Liver (tissue), 8 donors: ENCODE measurements at regions not wholly inside any gene's neighbourhood (a gene's known extent, or its start where the extent isn't known, plus 50 kb on each side); places are given as distances from the start of the nearest gene placed in this dataset.

Source experiments
- DNase-seq: peaks from one replicate; pipeline ENCODE4 v3.0.0-alpha.2; 2017; ENCODE audit warnings: low spot score
- H3K27ac ChIP-seq, 2 donors: one replicate each; pipeline ENCODE4 v1.7.0; 2013; ENCODE audit warnings: inconsistent platforms in 2 of 2, low read length in 2 of 2, control low read depth in 1 of 2, low read depth in 1 of 2, mild to moderate bottlenecking in 1 of 2
- H3K27me3 ChIP-seq, 4 donors: one replicate each; pipeline versions ENCODE4 v1.6.1 to v1.7.0; 2013; ENCODE audit warnings: low read length in 3 of 4, inconsistent platforms in 1 of 4, mild to moderate bottlenecking in 1 of 4, moderate library complexity in 1 of 4; ENCODE audit not compliant: control insufficient read depth in 4 of 4, insufficient read depth in 4 of 4
- H3K36me3 ChIP-seq, 4 donors: one replicate each; pipeline versions ENCODE4 v1.6.1 to v1.7.0; 2013; ENCODE audit warnings: low read length in 3 of 4, mild to moderate bottlenecking in 3 of 4, low read depth in 1 of 4, moderate library complexity in 1 of 4; ENCODE audit not compliant: control insufficient read depth in 4 of 4, insufficient read depth in 3 of 4
- H3K4me1 ChIP-seq, 4 donors: one replicate each; pipeline versions ENCODE4 v1.6.1 to v1.7.0; 2013; ENCODE audit warnings: low read length in 3 of 4, mild to moderate bottlenecking in 3 of 4, moderate library complexity in 1 of 4; ENCODE audit not compliant: control insufficient read depth in 4 of 4, insufficient read depth in 4 of 4
- H3K4me3 ChIP-seq, 3 donors: one replicate each; pipeline versions ENCODE4 v1.6.1 to v1.7.0; 2013; ENCODE audit warnings: low read length in 3 of 3, control low read depth in 1 of 3, low read depth in 1 of 3, mild to moderate bottlenecking in 1 of 3
- H3K9ac ChIP-seq, 2 donors: one replicate each; pipeline ENCODE4 v1.7.0; 2013; ENCODE audit warnings: low read length in 2 of 2, mild to moderate bottlenecking in 2 of 2, moderate library complexity in 2 of 2, control low read depth in 1 of 2, low read depth in 1 of 2
- H3K9me3 ChIP-seq, 4 donors: one replicate each; pipeline versions ENCODE4 v1.6.1 to v1.7.0; 2013; ENCODE audit warnings: low read length in 3 of 4; ENCODE audit not compliant: control insufficient read depth in 4 of 4
- CTCF ChIP-seq: fragments of 150-350 bp; IDR thresholded peaks from 2 replicates; pipeline ENCODE4 v1.5.1; 2017; ENCODE audit warnings: improper control_type of control experiment, low read depth, low read length; ENCODE audit not compliant: missing input control
- EGR1 ChIP-seq, 2 donors: IDR thresholded peaks; 2 replicates each; pipeline ENCODE4 v1.6.1; 2016 to 2018; ENCODE audit warnings: antibody characterized with exemption in 2 of 2, low read depth in 2 of 2
- FOXA1 ChIP-seq: IDR thresholded peaks from 2 replicates; pipeline ENCODE4 v1.6.1; 2016; ENCODE audit warnings: antibody characterized with exemption
- FOXA2 ChIP-seq: IDR thresholded peaks from 2 replicates; pipeline ENCODE4 v1.6.1; 2016; ENCODE audit warnings: antibody characterized with exemption
- GABPA ChIP-seq, 2 donors: IDR thresholded peaks in 1 of 2; conservative IDR thresholded peaks in 1 of 2; 2 replicates each; pipeline ENCODE4 v1.6.1; 2016; ENCODE audit warnings: antibody characterized with exemption in 2 of 2, mild to moderate bottlenecking in 1 of 2, moderate library complexity in 1 of 2
- HNF4A ChIP-seq, 2 donors: conservative IDR thresholded peaks; 2 replicates each; pipeline ENCODE4 v1.6.1; 2016; ENCODE audit warnings: antibody characterized with exemption in 2 of 2, mild to moderate bottlenecking in 2 of 2
- HNF4G ChIP-seq: IDR thresholded peaks from 2 replicates; pipeline ENCODE4 v1.6.1; 2016; ENCODE audit warnings: antibody characterized with exemption
- JUND ChIP-seq, 2 donors: IDR thresholded peaks; 2 replicates each; pipeline ENCODE4 v1.6.1; 2016; ENCODE audit warnings: antibody characterized with exemption in 2 of 2
- NR2F2 ChIP-seq: IDR thresholded peaks from 2 replicates; pipeline ENCODE4 v1.6.1; 2016; ENCODE audit warnings: antibody characterized with exemption
- RAD21 ChIP-seq, 2 donors: IDR thresholded peaks; 2 replicates each; pipeline ENCODE4 v1.6.1; 2016; ENCODE audit warnings: antibody characterized with exemption in 2 of 2, mild to moderate bottlenecking in 2 of 2
- RXRA ChIP-seq, 2 donors: IDR thresholded peaks; 2 replicates each; pipeline ENCODE4 v1.6.1; 2017 to 2018; ENCODE audit warnings: antibody characterized with exemption in 2 of 2, mild to moderate bottlenecking in 1 of 2
- SP1 ChIP-seq: IDR thresholded peaks from 2 replicates; pipeline ENCODE4 v1.6.1; 2018; ENCODE audit warnings: antibody characterized with exemption, mild to moderate bottlenecking
- YY1 ChIP-seq: IDR thresholded peaks from 2 replicates; pipeline ENCODE4 v1.6.1; 2016; ENCODE audit warnings: antibody characterized with exemption, mild to moderate bottlenecking
- ZBTB33 ChIP-seq: IDR thresholded peaks from 2 replicates; pipeline ENCODE4 v1.6.1; 2016; ENCODE audit warnings: antibody characterized with exemption
- WGBS: extraction: QIAGEN DNeasy Blood & Tissue Kit; methylation state at CpG from one replicate; pipeline ENCODE4 v1.1.7; 2013; 5-methylcytosine and 5-hydroxymethylcytosine counted together
- TF ChIP-seq, protein P1 (sequence below): IDR thresholded peaks from 2 replicates; pipeline ENCODE4 v1.6.1; 2016; ENCODE audit warnings: antibody characterized with exemption
- TF ChIP-seq, protein P2 (sequence below): IDR thresholded peaks from 2 replicates; pipeline ENCODE4 v1.6.1; 2016; ENCODE audit warnings: antibody characterized with exemption
- donor health status: healthy.
- donor health status: healthy.
- donor health status: healthy.
- donor health status: healthy.
- donor health status: healthy.

DNA sequence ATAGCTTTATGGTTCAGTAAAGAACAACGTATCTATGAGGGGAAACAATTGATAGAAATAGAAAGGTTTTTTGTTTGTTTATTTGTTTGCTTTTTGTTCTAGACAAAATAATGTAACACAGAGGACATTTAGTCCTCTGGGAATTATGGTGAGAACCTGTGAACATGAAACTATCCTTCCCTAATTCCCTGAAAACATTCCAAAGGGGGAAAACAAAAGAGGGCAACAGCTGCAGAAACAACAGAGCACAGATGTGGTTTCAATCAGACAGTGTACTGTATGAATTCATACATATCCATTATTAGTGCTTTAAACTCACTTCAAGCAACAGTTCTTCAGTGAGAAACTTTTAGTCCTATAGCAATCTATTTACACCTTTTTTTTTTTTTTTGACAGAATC is 1489.8 kb upstream of the C9orf72 start:
- Histone ChIP-seq H3K27me3 (no peaks in the 10 kb centered on the region), H3K36me3 (no peaks in the 10 kb centered on the region), H3K9ac (no peak overlapping the region), H3K27ac (no peak overlapping the region), H3K9me3 (no peaks in the 10 kb centered on the region), H3K4me3 (no peak overlapping the region), H3K4me1 (no peaks in the 10 kb centered on the region)
- no peak for DNase-seq
- TF ChIP-seq, protein P1, sequence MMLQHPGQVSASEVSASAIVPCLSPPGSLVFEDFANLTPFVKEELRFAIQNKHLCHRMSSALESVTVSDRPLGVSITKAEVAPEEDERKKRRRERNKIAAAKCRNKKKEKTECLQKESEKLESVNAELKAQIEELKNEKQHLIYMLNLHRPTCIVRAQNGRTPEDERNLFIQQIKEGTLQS: no peak
- TF ChIP-seq SP1 (no peak), YY1 (no peak), NR2F2 (no peak), GABPA (IDR thresholded peaks at IDR 0.05 in 1 of 2, conservative IDR thresholded peaks at IDR 0.05 in 1 of 2) (no peak), JUND (IDR thresholded peaks at IDR 0.05) (no peak), HNF4G (no peak), CTCF (no peak), RXRA (IDR thresholded peaks at IDR 0.05) (no peak), HNF4A (conservative IDR thresholded peaks at IDR 0.05) (no peak)
- TF ChIP-seq, protein P2, sequence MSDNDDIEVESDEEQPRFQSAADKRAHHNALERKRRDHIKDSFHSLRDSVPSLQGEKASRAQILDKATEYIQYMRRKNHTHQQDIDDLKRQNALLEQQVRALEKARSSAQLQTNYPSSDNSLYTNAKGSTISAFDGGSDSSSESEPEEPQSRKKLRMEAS: no peak
- 45% methylated on average over 1 of the region's 1 CpG for WGBS

DNA sequence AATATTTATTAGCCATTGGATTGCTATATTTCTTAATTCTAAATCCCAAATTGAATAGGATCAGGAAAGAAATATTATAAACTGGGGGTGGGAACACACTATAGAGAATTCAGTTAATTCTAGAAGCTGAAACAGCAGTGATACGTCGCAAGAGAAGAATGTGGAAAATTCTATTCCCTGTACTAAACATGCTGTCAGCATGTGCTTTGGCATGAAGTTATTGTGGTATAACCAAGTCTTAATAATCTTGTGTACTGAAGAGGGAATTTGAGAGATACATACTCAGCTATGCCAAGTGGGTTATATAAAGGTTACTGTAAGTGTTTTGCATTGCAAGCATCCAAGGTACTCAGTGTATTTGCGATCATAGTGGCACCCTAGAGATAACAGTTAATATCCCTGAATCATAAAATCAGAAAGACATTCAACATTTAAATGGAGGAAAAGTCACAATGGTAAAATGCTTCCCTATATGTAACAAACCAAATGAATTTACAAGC is 1492.9 kb upstream of the C9orf72 start:
- Histone ChIP-seq H3K4me3 (no peak overlapping the region), H3K27ac (no peak overlapping the region), H3K9ac (no peak overlapping the region), H3K36me3 (no peaks in the 10 kb centered on the region), H3K4me1 (no peaks in the 10 kb centered on the region), H3K27me3 (no peaks in the 10 kb centered on the region), H3K9me3 (no peaks in the 10 kb centered on the region)
- no peak for DNase-seq
- TF ChIP-seq RAD21 (IDR thresholded peaks at IDR 0.05) (no peak), FOXA1 (no peak), JUND (IDR thresholded peaks at IDR 0.05) (no peak), HNF4A (conservative IDR thresholded peaks at IDR 0.05) (no peak), ZBTB33 (no peak), YY1 (no peak), CTCF (no peak), FOXA2 (no peak), RXRA (IDR thresholded peaks at IDR 0.05) (no peak), EGR1 (IDR thresholded peaks at IDR 0.05; ENCODE audit: low read depth in 2 of 2) (no peak), SP1 (no peak), GABPA (IDR thresholded peaks at IDR 0.05 in 1 of 2, conservative IDR thresholded peaks at IDR 0.05 in 1 of 2) (no peak), HNF4G (no peak), NR2F2 (no peak)
- TF ChIP-seq, protein P2: no peak
- TF ChIP-seq, protein P1: no peak
- 77% methylated on average over 3 of the region's 3 CpGs for WGBS
